ENCODE measurements at regions not wholly inside any gene's neighbourhood (a gene's known extent, or its start where the extent isn't known, plus 50 kb on each side); places are given as distances from the start of the nearest gene placed in this dataset.

DNA sequence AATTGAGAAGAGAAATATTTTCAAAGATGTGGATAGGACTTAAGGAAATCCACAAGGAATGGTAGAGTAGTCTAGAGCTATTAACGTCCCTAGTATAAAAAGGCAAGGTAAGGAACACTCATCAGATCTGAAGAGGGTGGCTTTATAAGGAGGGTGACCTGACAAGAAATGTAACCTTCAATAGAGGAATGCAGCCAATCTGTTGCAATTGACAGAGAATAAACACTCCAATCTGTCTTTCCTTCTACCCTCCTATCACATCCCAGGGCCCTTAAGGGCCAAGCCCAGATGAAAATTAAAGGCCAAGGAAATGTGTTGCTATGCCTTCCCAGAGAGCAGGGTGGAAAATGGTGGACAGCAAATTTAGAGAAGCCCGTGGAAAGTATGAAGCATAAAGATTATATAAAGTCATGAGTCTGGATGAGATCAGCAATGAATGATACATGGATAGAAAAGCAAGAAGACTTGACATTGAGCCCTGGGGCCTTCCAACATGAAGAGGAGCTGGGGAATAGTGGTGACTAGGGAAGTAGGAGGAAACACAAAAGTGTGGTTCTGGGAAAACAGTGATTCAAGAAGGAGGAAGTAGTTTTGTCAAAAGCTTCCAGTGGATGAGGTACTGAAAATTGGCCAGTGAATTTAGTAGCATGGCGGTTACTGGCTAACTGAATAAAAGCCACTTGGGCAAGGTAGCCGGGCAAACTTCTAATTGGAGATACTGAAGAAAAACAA, 270.6 kb upstream of the TANK start:
- DNase-seq: no peak

DNA sequence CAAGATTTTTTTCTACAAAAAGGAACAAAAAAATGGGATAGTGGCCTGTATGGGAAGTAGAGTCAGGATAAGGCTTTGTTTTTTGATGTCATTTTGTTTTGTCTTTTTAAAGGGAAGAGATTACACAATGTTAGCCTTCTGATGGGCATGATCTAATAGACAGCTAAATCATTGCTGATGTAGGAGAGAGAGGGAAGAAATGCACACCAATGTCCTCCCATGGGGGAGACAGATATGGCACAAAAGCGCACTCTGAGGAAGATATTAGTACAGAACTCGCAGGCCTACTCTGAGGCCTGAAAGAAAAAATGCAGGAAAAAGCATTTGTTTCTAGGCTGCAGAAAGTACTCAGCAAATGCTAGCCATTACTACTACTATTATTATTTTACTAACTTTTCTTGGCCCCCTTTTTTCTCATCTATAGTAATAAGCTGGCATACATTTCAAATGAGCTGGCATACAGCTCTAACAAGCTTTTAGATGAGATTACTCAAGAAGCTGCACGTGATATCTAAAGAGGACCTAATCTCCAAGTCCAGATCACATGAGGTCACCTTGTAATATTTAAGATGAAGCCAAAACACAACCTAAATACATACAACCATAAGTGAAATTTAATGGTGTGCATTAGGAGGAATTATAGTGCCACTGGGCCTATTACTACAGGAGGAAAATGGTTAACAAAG, 269.4 kb upstream of the TANK start:
- DNase-seq: no peak

DNA sequence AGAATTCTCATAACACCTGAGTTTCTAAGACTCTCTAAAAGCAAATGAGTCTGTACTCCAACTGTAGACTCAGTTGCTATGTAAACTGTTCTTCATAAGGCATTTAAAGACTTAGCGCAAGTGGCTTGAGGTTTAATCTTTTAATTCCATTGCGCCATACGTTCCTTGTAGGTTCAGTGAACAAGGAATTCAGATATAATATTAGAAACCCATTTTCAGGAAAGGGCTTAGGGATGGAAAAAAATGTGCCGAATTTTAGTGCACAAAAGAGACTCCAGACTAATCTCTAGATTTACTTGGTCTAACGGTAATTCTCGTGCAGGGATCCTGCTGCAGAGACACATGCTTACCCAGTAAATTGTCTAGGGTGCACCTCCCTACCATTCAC, 268.9 kb upstream of the TANK start:
- DNase-seq: no peak

DNA sequence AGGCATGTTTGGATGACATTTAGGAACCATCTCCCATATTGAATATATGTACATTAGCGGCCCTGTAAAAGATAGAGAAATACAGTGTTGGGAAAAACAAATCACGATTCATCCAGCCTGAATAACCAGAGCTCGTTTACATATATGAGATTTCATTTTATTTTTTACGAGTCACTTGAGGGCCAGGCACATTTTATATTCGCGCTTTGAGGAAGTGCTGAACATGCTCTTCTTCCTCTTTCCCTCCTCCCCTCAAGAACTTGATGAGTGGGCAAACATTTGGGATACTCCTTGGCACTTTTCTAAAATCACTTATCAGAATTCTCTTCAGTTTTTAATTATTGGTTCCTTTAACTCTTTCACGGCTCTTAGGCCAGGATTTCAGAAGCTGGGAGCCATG, 268.0 kb upstream of the TANK start:
- no peak for DNase-seq

DNA sequence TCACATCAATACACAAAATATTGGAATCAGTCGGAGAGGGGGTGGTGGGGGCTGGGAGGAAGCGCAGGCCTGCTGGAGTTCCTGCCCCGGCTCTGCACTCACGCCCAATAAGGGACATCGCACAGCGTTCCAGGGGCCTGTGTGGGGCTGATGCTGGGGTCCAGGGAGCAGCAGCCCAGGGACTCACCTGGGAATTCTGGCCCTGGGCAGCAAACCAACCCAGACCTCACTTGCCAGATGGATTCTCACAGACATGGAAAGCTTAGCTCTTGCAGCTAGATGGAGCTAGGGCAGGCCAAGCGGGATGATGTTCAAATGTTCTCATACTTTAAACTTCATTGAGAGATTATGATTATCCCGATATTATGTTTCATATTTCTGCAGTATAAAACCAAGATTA, 266.6 kb upstream of the TANK start:
- DNase-seq: no peak

DNA sequence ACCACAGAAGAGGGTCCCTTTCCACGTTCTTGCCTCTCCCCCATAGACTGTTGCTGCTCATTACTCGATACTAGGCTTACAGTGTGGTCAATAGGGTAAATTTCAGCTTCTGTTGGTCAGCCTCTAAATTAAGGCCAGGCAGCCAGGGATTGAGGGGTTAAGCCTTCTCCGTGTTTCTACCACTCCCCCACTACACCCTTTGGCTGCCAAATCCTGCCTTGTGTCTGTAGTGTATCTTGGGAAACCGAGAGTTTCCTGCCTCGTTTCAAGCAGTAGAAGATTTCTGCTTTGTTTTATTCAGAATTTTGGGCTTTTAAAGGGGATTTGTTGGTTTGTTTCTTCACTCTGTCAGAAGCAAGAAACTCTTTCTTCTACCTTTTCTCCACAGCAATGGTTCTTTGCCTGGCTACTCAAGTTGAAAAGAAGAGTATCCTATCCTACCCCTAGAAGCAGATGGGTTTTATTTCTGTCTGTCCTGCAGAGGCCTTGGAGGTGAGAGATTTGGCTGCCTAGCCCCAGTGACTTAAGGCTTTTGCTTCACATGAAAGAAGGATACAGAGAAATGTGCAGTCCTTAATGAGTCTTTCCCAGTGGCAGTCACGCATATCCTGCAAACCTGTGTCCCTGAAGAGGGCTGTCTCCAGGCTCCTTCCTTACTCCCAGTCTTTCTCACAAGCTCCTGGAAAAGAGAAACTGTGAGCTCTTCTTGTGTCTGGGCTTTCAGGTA, 261.5 kb upstream of the TANK start:
- no peak for DNase-seq

DNA sequence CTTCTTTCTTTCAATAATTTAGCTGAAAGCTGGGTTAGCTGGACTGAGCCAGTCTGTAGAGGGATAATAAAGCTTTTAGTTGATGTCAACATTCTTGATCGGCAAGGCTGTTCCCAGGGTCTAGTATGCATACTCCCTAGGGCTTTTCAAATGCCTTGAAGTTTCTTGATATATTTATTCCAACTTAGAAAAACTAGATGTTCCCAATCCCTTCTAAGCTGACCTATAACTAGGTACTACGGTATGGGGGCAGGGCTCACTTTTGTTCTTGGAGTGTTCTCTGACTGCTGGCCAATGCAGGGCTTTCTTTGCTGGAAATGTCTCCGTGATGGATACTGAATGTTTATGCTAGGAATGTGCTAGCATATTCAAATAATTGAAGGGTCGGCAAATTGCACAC, 258.6 kb upstream of the TANK start:
- DNase-seq: no peak

DNA sequence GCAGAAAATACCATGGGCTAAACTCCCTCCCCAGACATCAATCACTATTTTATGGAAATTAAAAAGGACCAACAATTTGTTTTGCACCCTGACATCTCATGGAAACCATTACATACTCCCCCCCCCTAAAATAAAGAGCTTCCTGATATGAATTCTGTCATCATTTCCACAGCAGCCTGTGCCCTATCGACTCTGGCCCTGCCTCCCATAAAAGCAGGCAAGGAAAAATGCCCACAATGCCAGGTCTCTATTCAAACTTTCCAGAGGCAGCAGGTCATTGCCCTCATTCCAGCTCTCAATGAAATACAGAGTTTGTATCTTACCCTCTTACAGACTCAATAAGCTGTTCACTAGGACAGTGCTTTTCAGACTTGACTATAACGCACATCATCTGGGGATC, 254.4 kb upstream of the TANK start:
- DNase-seq: no peak

DNA sequence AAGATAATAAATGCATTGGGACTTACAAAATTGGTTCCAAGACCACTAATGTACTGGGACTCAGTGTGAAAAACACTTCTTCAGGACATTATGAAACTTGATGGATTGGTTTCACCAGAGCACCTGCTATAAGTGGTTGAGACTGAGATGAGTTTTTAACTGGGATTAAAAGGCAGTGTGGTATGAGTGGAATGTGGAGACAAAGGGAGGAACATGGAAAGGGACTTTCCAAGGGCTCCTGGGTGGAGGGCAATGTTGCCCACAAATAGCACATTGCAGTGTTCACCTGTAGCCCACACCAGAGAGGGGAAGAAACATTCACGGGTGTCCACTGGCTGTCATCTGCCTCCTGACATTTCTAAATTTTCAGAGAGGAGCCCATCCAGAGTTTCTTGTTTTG, 253.3 kb upstream of the TANK start:
- DNase-seq: no peak

DNA sequence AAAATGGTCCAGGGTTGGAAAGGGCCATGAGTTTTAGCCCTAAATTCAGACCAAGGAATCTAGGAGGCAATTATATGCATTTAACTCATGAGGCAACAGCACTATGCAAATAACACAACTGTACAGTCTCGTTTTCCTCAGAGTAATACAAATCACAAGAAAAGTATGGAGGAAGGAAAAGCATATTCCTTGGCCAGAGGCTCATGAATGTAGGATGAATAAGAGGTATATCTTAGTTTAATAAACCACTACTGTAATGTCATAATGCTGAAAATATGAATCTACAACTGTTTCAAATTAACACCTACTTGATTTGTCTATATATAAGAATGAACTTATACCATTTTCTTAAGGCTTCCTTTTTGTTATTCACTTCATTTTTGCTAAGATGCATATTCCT, 252.5 kb upstream of the TANK start:
- no peak for DNase-seq

DNA sequence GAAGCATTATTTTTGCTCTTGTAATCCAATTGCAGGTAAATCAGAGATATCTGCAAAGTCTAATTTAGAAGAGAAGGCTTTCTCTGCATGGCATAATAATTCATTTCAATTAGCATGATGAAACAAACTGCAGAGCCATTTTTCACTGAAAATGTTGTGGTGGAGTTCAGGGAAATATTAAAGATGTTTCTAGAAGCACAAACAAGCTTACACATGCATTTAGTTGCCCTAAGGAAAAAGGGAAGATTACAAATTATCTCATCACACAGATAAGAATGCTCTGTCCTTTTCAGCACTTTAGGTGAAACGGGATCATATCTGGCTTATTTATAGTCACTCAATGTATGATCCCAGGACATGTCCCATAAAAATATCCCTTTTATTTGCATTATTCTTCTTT, 252.1 kb upstream of the TANK start:
- DNase-seq: no peak

DNA sequence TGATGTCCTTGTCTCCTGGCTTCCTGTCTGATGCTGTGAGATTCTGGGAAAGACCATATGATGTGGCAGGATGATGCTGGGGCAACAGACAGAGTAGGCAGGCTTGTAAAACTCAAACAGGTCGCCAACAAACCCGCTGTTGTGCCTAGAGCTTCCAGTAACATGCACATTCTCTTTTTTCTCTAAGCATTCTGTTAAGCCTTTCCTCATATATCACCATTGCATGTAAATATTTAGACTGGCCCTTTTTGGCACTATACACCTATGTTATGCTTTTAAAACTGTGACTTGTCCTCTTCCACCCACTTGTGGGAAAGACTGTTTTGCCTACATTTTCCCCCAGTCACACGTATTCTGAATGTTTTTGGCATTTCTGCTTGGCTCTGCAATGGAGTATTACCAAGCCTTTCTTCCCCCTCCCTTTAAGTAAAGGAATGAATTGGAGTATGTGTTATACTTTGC, 250.4 kb upstream of the TANK start:
- no peak for DNase-seq

DNA sequence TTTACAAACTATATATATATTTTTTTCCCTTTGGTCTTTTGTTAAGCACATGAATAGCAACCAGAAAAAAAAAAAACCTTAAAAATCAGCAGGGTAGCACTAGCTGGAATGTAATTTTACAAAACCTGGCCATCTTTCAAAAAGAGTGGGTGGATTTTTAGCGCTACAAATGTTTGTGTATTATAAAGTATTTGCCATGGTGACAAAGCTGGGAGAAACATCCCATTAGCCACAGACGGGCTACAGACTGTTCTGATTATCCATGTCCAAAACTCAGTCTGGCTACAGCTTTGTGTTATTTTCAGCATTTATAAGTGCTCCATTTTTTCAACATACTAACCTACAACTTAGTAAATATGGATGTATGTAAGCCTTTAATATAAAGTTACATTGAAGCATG, 249.5 kb upstream of the TANK start:
- no peak for DNase-seq

DNA sequence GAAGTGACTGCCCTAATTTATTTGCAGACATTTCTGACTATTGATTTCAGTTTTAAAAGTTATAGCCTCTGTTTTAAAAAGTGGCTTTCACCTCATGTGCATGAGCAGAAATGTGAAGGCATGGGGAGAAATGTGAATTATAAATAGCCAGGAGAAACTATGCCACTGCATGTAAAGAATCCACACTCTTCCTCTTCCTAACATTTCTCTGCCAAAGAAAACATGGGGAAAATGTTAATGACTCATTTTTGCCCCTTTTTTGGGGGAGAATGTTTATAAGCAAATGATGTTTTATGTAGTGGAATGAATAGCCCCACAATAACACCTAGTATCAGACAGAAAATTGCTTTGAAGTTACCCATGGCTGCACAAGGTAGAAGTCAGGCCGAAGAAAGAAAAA, 249.0 kb upstream of the TANK start:
- DNase-seq: no peak

DNA sequence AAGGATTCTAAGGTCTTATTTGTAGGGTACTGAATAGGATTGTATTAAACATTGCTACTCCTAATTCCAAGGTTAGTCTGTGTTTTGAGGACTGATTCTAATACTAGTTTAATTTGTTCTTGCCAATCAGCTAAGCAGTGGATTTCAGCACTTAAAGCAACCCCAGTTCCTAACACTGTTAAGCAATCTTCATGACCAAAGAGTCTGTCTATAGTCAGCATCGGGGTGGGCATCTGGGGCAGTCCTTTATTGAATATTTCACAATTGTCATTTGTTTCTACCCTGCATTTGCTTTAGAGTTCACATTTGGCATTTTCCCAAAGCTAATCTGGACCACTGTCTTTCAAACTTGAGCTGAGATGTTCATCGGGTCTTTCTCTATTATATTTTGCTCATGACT, 248.0 kb upstream of the TANK start:
- no peak for DNase-seq

DNA sequence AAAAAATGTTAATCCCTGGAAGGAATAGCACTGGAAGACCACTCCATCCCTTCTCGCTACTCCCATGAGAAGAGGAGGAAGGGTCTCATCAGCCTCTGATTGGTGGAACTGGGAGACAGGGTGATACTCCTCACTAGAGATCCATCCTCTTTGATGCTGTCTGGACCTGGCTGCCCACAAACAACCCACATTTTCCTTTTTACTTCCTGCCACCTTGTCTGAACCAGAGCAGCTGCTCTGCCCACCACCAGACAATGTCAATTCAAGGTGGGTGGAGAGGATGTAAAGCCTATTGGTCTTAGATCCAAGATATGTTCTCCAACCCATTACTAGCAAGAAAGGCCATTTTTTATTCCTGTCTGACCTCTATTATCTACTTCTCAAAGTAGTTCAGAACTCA, 246.9 kb upstream of the TANK start:
- no peak for DNase-seq

DNA sequence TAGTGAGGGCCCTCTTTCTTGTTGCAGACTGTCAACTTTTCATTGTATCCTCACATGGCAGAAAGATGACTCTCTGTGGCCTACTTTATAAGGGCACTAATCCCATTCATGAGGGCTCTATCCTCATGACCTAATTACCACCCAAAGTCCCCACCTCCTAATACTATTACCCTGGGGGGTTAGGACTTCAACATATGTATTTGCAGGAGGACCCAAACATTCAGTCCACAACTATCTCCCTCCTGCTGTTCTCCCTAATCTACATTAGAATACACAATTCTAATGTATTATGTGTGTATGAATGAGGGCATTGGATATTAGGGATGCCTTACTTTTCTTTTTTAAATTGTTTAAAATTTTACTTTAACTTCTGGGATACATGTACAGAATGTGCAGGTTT, 246.0 kb upstream of the TANK start:
- no peak for DNase-seq

DNA sequence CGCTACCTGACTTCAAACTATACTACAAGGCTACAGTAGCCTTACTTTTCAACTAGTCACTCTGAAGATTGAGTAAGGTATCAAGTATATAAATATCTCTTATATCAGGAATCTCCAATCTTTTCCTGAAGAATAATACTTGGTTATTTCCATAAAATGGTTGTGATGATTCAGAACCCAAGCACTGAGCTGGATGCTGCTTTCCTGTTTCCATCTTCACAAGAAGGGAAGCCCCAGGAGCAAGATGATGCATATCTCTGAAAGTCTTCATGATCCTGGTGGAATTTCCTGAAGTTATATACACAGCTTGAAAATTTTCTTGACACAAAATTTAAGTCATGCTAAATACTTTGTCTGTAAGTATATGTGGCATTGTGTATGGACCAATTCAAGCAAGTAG, 243.9 kb upstream of the TANK start:
- no peak for DNase-seq

DNA sequence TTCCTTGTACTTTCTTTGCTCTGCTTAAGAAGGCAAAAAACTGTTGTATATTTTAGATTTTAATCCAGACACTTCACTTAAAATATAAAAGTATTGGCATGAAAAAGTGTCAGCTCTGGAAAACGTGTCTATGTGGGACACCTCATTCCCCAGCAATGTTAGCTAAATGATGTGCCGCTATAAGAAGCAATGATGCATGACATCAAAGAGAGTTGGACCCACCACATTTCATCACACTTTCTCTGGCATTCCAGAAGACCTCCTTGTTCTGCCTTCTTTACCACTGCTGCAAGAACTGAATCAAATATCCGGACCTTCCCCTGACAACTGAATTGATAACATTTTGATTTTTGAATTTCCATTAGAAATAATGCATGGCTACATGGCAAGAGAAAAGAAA, 242.4 kb upstream of the TANK start:
- DNase-seq: no peak

DNA sequence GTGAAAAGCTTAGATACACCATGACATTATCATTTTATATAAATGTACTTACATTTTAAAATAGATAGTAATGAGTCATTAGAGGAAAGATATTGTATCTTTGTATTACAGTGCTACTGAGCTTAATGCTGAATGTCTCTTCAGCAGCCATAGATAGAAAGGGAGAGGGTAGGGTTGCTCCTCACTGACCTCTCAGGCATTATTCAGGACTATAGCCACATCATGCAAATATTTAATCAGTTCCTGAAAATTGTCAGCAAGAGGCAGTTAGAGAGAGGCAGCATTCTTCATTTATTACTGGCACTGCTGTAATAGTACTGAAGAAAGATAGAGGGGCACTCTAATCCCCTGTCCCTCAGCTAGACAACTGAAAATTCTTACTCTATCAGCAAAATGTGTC, 242.0 kb upstream of the TANK start:
- DNase-seq: no peak

DNA sequence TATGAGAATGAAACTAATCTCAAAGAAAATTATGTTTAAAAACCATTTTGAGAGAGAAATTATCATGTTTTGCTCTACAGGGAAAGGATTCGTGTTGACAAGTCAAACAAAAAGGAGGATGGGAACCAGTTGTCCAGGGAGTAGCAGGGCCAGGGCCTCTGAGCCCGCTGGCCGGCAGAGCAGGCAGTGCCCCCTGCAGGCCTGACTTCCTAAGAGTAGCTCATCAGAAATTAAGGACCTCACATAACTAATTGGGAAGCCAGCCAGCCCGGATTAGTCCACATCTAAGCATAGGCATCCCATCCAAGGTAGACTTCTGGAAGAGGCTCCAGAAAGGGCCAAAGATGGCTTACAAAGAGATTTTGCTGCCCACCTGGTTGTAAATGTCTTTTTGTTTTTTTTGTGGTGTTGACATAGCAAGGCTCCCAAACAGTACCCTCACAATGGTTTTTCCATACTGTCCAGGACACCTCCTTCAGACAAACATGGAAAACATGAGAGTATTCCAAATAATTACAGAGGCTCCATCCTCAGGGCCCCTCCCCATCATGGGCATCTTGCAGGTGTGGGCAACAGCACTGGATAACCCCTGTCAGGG, 241.2 kb upstream of the TANK start:
- DNase-seq: no peak

DNA sequence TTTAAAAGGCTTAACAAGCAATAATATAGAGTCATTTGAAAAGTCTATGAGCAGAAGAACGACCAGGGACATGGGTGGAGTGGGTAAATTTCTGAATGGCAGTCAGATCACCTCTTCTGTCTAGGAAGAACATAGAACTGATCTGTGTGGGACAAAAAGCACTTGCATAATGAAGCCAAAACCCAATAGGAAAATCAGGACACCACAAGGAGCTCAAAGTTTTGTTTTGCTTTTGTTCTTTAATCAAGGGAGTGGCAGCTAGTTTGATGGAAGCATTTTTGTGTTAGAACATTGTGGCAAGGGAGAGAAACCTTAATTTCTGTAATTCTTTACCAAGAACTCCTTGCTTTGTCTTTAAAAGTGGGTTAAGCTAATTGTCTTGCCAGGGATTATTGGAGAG, 240.2 kb upstream of the TANK start:
- no peak for DNase-seq

DNA sequence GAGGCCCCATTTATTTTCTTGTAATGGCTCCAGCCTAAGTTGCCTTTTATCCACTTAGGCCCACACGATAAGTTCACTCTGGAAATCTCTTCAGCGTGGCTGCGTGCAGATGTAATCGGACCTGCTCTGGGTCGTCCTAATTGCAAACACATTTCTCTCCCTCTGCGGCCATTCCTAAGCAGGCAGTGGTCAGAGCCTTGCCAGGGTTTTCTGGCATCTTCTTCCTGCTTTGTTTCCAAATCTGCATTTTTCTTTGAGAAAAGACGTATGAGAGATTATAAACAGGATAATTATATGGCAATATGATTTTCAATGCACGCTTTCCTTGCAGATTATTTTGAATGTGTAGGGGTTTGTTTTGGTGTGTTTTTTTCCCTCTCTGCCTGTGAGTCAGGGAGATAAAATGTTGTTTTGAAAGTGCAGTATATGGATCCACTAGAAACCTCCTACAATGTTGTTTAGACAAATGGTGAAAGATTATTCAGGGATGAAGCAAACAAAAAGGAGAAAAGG, 239.4 kb upstream of the TANK start:
- DNase-seq: no peak
